GM20000 (cell line): ENCODE measurements at regions not wholly inside any gene's neighbourhood (a gene's known extent, or its start where the extent isn't known, plus 50 kb on each side); places are given as distances from the start of the nearest gene placed in this dataset.
"Not testable (repeated sequence)": the region's sequence is repeated elsewhere in the genome, so short reads cannot be mapped to it uniquely, and the experiment has no call there.

Experiments used
- DNase-seq: peaks from one replicate; pipeline ENCODE4 v3.0.0; 2012; ENCODE audit warnings: low spot score
- CTCF ChIP-seq: IDR thresholded peaks from 2 replicates; pipeline ENCODE4 v1.5.1; 2012; ENCODE audit warnings: mild to moderate bottlenecking, control low read depth; ENCODE audit errors: extremely low read depth, missing control alignments

GRCh38 chr7:138204982-138205298 is 128.7 kb downstream of the AKR1D1 start:
- TF ChIP-seq CTCF, result no peak
- no peak for DNase-seq

- TF ChIP-seq CTCF, result no peak
- no peak for DNase-seq
These were observed 129.4 kb downstream of the AKR1D1 start for GRCh38 chr7:138205614-138206150.

- DNase-seq, result no peak
- no peak for TF ChIP-seq CTCF
These were observed 131.3 kb downstream of the AKR1D1 start for GRCh38 chr7:138207555-138207971.

GRCh38 chr7:138208142-138208570 is 131.9 kb downstream of the AKR1D1 start:
- no peak for DNase-seq
- no peak for TF ChIP-seq CTCF

GRCh38 chr7:138208864-138209263 is 132.6 kb downstream of the AKR1D1 start:
- no peak for TF ChIP-seq CTCF
- no peak for DNase-seq

- TF ChIP-seq CTCF, result no peak
- no peak for DNase-seq
These were observed 136.1 kb downstream of the AKR1D1 start for GRCh38 chr7:138212314-138212713.

GRCh38 chr7:138214926-138215325 is 138.7 kb downstream of the AKR1D1 start:
- no peak for TF ChIP-seq CTCF
- DNase-seq, result no peak

GRCh38 chr7:138220321-138220720 is 144.1 kb downstream of the AKR1D1 start:
- DNase-seq, result not testable (repeated sequence)

GRCh38 chr7:138221388-138221787 is 145.1 kb downstream of the AKR1D1 start:
- DNase-seq, result not testable (repeated sequence)
